EL (cell line): ENCODE measurements at regions not wholly inside any gene's neighbourhood (a gene's known extent, or its start where the extent isn't known, plus 50 kb on each side); places are given as distances from the start of the nearest gene placed in this dataset.

Experiments
- DNase-seq: peaks from one replicate; pipeline ENCODE4 v3.0.0-alpha.2; 2016

DNA sequence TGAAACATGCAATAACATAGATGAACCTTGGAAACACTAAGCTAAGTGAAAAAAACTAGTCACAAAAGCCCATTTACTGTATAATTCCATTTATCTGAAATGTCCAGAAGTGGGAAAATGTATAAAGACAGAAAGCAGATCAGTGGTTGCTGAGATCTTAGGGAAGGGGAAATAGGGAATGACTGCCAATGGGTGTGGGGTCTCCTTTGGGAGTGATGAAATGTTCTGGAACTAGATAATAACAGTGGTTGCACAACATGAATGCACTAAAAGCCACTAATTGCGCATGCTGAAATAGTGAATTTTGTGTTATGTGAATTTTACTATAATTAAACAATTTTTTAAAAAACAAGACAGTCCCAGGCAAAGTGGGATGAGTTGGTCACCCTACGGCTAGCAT, 472.8 kb downstream of the CCDC171 start:
- no peak for DNase-seq

- DNase-seq, result peak; percentile 31
Observed at GRCh38 chr9:16026886-16027285, 474.0 kb downstream of the CCDC171 start.

DNA sequence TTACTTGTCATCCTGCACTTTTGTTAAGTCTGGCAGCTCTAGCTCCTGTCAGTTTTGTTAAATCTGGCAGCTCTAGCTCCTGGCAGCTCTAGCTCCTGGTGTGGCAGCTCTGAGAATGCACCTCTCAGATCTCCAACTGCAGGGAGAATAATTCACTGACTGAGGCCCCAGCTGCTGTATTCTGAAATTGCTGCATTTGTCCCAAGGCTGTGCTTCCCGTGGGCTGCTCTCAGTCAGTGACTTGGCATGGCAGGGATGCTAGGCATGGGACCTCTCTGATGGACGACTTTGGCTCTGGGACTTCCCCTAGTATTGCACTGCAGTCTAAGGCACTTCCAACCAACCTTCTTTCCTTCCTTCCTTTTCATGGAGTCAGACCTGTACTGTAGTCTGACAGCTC, 475.7 kb downstream of the CCDC171 start:
- DNase-seq, result peak; percentile 63

DNA sequence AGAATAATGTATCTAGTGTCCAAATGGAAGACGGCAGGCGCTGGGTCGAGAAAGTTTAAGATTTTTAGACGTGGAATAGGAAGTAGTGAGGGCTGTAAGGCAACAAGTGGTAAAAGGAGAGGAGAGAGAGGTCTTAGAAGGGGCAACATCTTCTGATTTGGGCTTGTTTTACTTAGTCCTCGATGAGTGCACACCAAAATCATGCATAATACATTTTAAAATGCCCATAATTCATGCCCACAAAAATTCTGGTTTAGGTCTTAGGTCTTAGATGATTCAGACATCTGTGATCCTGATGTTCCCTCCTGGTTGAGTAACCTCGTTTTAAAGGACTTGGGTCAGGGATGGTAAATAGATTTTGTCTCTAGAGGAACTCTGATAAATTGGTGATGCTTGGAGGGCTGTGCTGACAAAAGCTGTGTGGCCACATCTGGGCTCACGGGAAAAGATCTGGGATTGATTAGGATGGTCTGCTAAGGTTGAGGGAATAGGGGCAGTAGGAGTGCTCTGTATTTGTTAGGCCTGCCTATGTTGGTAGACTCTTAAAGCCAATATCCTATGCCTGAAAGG, 476.3 kb downstream of the CCDC171 start:
- peak; percentile 89 for DNase-seq

DNA sequence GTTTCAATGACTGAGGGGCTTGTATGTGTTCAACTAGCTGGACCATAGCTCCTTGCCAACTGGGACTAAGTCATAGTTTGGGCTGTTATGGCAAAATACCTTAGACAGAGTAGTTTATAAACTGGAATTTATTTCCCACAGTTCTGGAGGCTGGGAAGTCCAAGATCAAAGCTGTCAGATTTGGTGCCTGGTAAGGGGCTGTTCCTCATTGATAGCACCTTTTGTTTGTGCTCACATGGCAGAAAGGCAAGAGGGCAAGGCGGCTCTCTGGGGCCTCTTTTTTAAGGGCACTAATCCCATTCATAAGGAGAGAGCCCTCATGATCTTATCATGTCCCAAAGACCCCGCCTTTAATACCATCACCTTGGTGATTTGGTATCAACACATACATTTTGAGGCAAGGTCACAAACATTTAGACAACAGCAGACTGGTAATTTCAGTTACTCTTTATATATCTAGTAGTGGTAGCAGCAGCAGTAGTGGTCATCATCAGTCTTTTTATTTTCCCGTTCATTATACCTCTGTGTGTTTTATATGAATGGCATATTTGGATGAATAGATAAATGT, 477.0 kb downstream of the CCDC171 start:
- DNase-seq, result no peak

DNA sequence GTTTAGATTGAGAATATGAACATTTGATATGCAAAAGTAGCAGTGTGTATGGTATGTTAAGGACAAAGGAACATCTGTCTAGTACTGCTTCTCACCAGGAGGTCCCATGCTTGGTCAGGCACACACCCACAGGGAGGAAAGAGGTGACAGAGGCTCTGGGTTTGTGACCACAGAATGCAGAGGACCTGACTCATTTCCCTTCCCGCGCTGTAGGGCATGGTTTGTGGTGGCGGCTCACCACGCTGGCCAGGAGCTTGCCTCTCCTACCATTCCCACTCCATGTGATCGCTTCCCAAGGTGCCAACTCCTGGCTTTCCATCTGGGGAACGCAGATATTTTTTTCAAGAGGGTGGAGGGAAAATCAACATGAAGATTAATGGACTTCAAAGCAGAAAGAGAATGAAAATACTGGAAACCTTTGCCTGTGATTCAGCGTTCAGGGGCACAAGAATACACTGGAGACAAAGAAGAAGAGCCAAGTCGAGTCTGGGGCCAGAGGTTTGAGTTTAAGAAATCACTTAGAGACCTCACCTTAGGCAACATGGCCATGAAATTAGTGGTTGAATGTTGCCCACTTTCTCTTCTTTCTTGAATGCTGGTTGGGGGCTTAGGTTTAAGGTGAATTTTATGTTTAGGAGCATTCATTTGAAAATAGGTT, 477.8 kb downstream of the CCDC171 start:
- peak; percentile 98 for DNase-seq

- DNase-seq, result peak; percentile 16
Observed at GRCh38 chr9:16031486-16031885, 478.6 kb downstream of the CCDC171 start.

- peak; percentile 37 for DNase-seq
Observed at GRCh38 chr9:16031971-16032370, 479.1 kb downstream of the CCDC171 start.

GRCh38 chr9:16032799-16033198, 480.0 kb downstream of the CCDC171 start:
- DNase-seq, result peak; percentile 62

DNA sequence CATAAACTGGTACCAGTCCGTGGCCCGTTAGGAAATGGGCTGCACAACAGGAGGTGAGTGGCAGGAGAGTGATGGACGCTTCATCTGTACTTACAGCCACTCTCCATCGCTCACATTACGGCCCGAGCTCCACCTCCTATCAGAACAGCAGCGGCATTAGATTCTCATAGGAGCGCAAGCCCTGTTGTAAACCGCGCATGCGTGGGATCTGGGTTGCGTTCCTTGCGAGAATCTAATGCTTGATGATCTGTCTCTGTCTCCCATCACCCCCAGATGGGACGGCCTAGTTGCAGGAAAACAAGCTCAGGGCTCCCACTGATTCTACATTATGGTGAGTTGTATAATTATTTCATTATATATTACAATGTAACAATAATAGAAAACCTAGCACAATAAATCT, 480.4 kb downstream of the CCDC171 start:
- DNase-seq, result no peak

- DNase-seq, result no peak
Observed at GRCh38 chr9:16033921-16034691, 481.3 kb downstream of the CCDC171 start.

DNA sequence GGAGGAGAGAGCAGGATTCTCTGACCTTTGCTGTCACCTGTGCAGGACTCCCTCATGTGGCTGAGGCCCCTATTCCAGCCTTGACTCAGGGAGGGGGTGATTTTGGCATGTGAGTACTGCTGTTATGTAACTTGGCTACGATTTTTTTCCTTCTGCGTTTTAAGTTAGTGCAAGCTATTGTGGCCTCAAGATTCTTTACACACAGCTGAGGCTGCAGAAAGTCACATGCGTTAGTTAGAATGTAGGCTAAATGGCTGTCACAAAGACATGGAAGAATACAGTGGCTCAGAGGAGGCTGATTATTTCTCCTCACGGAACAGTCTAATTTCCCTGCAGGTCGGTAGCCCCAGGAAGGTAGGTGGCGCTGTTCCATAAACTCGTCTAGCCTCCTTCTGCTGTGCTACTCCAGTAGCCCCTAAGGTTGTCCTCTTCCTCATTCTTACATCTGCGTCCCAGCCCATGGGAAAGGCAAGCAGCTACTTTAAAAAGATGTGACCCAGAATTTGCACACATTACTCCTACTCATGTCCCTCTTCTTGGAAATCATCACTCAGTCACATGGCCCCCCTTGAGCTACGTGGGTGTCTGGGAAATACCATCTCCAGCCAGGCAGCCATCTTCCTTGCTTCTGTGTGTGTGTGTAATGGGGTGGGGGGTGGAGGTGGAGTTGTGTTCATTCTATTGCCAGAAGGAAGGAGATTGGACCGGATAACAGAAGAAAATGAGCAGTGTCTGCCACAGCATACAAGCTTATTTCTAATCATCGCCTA, 486.6 kb downstream of the CCDC171 start:
- DNase-seq, result no peak

GRCh38 chr9:16039988-16040761, 487.3 kb downstream of the CCDC171 start:
- no peak for DNase-seq

GRCh38 chr9:16043756-16044578, 491.1 kb downstream of the CCDC171 start:
- DNase-seq, result no peak

GRCh38 chr9:16044579-16044881, 491.7 kb downstream of the CCDC171 start:
- DNase-seq, result no peak

GRCh38 chr9:16045651-16046280, 492.9 kb downstream of the CCDC171 start:
- DNase-seq, result no peak

DNA sequence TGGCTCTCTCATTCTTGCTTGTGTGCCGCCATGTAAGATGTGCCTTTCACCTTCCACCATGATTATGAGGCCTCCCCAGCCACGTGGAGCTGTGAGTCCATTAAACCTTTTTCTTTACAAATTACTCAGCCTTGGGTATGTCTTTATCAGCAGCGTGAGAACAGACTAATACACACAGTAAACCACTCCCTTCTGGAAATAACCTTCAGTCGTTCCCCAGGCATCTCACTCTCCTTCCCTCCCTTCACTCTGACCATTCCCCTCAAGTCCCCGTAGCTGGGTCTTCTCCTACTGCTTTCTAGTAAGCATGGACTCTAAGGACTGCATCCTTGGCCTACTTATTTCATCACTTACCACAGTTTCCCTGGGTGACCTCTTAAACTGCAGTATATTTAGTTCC, 493.9 kb downstream of the CCDC171 start:
- DNase-seq, result no peak

- no peak for DNase-seq
Observed at GRCh38 chr9:16048129-16048528, 495.3 kb downstream of the CCDC171 start.

GRCh38 chr9:16052146-16052545, 499.3 kb downstream of the CCDC171 start:
- no peak for DNase-seq

- DNase-seq, result no peak
Observed at GRCh38 chr9:16052757-16053530, 500.1 kb downstream of the CCDC171 start.
